ENCODE measurements at regions not wholly inside any gene's neighbourhood (a gene's known extent, or its start where the extent isn't known, plus 50 kb on each side); places are given as distances from the start of the nearest gene placed in this dataset.

DNA sequence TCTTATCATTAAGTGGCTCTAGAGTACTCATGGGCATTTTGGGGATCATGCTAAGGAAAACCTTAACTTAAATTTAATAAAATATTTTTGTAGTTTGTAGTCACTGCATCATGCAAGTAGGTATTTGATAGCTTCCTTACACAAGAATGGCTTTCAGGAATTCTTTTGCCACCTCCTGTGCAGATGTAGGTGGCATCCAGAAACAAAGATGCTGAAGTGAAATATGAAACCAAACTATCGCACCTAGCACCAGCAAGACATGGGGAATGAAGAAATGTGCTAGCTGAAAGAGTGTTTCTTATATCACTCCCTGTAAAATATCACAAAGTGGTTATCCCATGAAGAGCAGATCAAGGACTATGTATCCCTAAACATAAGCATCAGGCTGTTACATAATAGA lies 924.5 kb upstream of the PRR20A start:
- Histone ChIP-seq H3K9me3 (ENCODE audit: low read depth, low read length, poor library complexity, severe bottlenecking) (no peaks in the 10 kb centered on the region), H3K4me1 (ENCODE audit: insufficient read depth, low read length, poor library complexity, severe bottlenecking) (no peaks in the 10 kb centered on the region), H3K27me3 (replicated peaks; ENCODE audit: insufficient read depth, low read depth, low read length, poor library complexity) (no peaks in the 10 kb centered on the region), H3K4me3 (ENCODE audit: low read depth, low read length, poor library complexity, severe bottlenecking) (no peak overlapping the region), H3K36me3 (ENCODE audit: insufficient read depth, low read length, poor library complexity, severe bottlenecking) (no peaks in the 10 kb centered on the region), H3K27ac (ENCODE audit: low read depth, low read length, poor library complexity, severe bottlenecking) (no peak overlapping the region)
- TF ChIP-seq, protein P1, sequence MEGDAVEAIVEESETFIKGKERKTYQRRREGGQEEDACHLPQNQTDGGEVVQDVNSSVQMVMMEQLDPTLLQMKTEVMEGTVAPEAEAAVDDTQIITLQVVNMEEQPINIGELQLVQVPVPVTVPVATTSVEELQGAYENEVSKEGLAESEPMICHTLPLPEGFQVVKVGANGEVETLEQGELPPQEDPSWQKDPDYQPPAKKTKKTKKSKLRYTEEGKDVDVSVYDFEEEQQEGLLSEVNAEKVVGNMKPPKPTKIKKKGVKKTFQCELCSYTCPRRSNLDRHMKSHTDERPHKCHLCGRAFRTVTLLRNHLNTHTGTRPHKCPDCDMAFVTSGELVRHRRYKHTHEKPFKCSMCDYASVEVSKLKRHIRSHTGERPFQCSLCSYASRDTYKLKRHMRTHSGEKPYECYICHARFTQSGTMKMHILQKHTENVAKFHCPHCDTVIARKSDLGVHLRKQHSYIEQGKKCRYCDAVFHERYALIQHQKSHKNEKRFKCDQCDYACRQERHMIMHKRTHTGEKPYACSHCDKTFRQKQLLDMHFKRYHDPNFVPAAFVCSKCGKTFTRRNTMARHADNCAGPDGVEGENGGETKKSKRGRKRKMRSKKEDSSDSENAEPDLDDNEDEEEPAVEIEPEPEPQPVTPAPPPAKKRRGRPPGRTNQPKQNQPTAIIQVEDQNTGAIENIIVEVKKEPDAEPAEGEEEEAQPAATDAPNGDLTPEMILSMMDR (conservative IDR thresholded peaks at IDR 0.05; ENCODE audit: low read depth, low read length): no peak
- no peak for TF ChIP-seq EZH2 (IDR thresholded peaks at IDR 0.05; ENCODE audit: borderline replicate concordance, low read depth, low read length, poor library complexity, severe bottlenecking)
- no TSS peak for BruUV-seq (replicated peaks)
- CTCF ChIA-PET: no interaction called here
- no peak for DNase-seq (ENCODE audit: low spot score)
- POLR2A ChIA-PET (ENCODE audit: low non-redundant PET): no interaction called here
- intact Hi-C loops (cut with micrococcal nuclease; ENCODE audit: unreplicated experiment): no loop called here

DNA sequence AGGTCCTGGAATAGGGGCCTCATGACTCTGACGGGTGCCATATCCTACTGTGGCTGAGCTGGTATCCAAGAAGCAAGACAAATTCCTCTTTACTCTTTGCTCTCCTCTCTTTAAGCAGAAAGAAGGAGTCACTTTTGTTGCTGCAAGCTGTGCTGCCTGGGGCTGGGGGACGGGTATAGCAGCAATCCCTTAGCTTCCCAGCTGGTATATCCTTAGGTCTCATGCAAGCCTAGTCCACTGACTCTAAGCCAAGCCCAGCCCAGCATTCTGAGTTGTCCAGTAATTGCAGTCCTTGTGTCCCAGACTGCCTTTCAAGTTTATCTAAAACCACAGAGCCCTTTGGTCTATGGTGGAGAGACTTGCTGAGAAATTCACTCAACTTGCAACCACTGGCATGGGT lies 893.0 kb upstream of the PRR20A start:
- TF ChIP-seq EZH2 (IDR thresholded peaks at IDR 0.05; ENCODE audit: borderline replicate concordance, low read depth, low read length, poor library complexity, severe bottlenecking): no peak
- TF ChIP-seq, protein P1 (conservative IDR thresholded peaks at IDR 0.05; ENCODE audit: low read depth, low read length): no peak
- POLR2A ChIA-PET (ENCODE audit: low non-redundant PET): no interaction called here
- no peak for DNase-seq (ENCODE audit: low spot score)
- H3K4me3 ChIP-seq (ENCODE audit: low read depth, low read length, poor library complexity, severe bottlenecking): no peak overlapping the region
- no peaks in the 10 kb centered on the region for H3K9me3 ChIP-seq (ENCODE audit: low read depth, low read length, poor library complexity, severe bottlenecking)
- H3K27ac ChIP-seq (ENCODE audit: low read depth, low read length, poor library complexity, severe bottlenecking): no peak overlapping the region
- intact Hi-C loops (cut with micrococcal nuclease; ENCODE audit: unreplicated experiment): no loop called here
- no peaks in the 10 kb centered on the region for H3K36me3 ChIP-seq (ENCODE audit: insufficient read depth, low read length, poor library complexity, severe bottlenecking)
- no peaks in the 10 kb centered on the region for H3K4me1 ChIP-seq (ENCODE audit: insufficient read depth, low read length, poor library complexity, severe bottlenecking)
- no peaks in the 10 kb centered on the region for H3K27me3 ChIP-seq (replicated peaks; ENCODE audit: insufficient read depth, low read depth, low read length, poor library complexity)
- BruUV-seq (replicated peaks): no TSS peak
- CTCF ChIA-PET: no interaction called here

DNA sequence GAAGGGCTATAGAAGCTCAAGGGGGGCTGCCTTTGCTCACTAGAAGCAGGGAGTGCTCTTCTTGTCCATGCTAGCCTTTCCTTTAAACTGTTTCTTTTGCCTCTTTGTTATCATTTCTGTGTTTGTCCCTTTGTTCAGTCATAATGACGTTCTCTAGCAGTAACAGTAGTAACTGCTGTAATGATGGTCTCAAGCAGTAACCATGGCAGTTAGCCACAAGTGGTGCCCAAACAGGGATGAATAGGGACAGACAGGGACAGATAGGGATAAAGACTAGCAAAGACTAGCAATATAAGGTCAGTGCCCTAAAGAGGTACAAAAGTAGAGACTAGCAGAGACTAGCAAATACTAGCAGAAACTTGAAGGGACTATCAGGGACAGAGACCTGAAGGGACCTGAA lies 869.0 kb upstream of the PRR20A start:
- no peaks in the 10 kb centered on the region for H3K4me1 ChIP-seq (ENCODE audit: insufficient read depth, low read length, poor library complexity, severe bottlenecking)
- intact Hi-C loops (cut with micrococcal nuclease; ENCODE audit: unreplicated experiment): no loop called here
- H3K4me3 ChIP-seq (ENCODE audit: low read depth, low read length, poor library complexity, severe bottlenecking): no peak overlapping the region
- CTCF ChIA-PET: no interaction called here
- no peaks in the 10 kb centered on the region for H3K36me3 ChIP-seq (ENCODE audit: insufficient read depth, low read length, poor library complexity, severe bottlenecking)
- no peak for TF ChIP-seq EZH2 (IDR thresholded peaks at IDR 0.05; ENCODE audit: borderline replicate concordance, low read depth, low read length, poor library complexity, severe bottlenecking)
- TF ChIP-seq, protein P1 (conservative IDR thresholded peaks at IDR 0.05; ENCODE audit: low read depth, low read length): no peak
- no peak for DNase-seq (ENCODE audit: low spot score)
- POLR2A ChIA-PET (ENCODE audit: low non-redundant PET): no interaction called here
- no peak overlapping the region for H3K27ac ChIP-seq (ENCODE audit: low read depth, low read length, poor library complexity, severe bottlenecking)
- BruUV-seq (replicated peaks): no TSS peak
- H3K27me3 ChIP-seq (replicated peaks; ENCODE audit: insufficient read depth, low read depth, low read length, poor library complexity): no peaks in the 10 kb centered on the region
- peaks cover 2% of the 10 kb centered on the region for H3K9me3 ChIP-seq (ENCODE audit: low read depth, low read length, poor library complexity, severe bottlenecking)
